A549 (cell line): ENCODE measurements at regions not wholly inside any gene's neighbourhood (a gene's known extent, or its start where the extent isn't known, plus 50 kb on each side); places are given as distances from the start of the nearest gene placed in this dataset.

Source experiments
- ATAC-seq, 2 experiments: fragments of 200-7000 bp in 1 of 2; fragments of >200 bp in 1 of 2; cut with Nextera tagmentation in 1 of 2; cut with Tn5 transposase in 1 of 2; 3 replicates each; pipeline versions ENCODE4 v1.8.0 to v1.9.1; 2018 to 2020; ENCODE audit warnings: mild to moderate bottlenecking in 1 of 2, moderate library complexity in 1 of 2
- CTCF ChIA-PET: fragments of 300-600 bp; sonication (Branson Sonifier 250); formaldehyde crosslinking; extraction: SDS; loops from one replicate; lab custom pipeline; 2021; ENCODE audit warnings: antibody characterized with exemption, inconsistent platforms; lab: Yijun Ruan, JAX
- POLR2A ChIA-PET: fragments of 350-600 bp; formaldehyde crosslinking; extraction: SDS; loops from one replicate; lab custom pipeline; 2021; ENCODE audit warnings: antibody characterized with exemption, inconsistent platforms; lab: Yijun Ruan, JAX
- DNase-seq, 2 experiments: peaks; one replicate each; pipeline versions ENCODE4 v3.0.0 to v3.0.0-alpha.2; 2011 to 2016; ENCODE audit warnings: low read depth in 1 of 2, low spot score in 1 of 2
- FAIRE-seq: peaks from 2 replicates; lab custom pipeline; 2011; peaks lifted over from hg19 to GRCh38; lab: Jason Lieb, UNC
- H3K27ac ChIP-seq, 2 experiments: fragments of >200 bp; sonication (Bioruptor Twin); formaldehyde crosslinking; 3 replicates each; pipeline ENCODE4 v1.5.1; 2016 to 2017
- H3K4me1 ChIP-seq: fragments of >200 bp; sonication (Bioruptor Twin); formaldehyde crosslinking; 3 replicates; pipeline ENCODE4 v1.6.1; 2016
- H3K4me2 ChIP-seq: fragments of >200 bp; sonication (Bioruptor Twin); formaldehyde crosslinking; 3 replicates; pipeline ENCODE4 v1.6.1; 2016
- H3K4me3 ChIP-seq: fragments of >200 bp; sonication (Bioruptor Twin); formaldehyde crosslinking; 3 replicates; pipeline ENCODE4 v1.5.1; 2016
- H3K9me3 ChIP-seq: fragments of >200 bp; sonication (Bioruptor Twin); formaldehyde crosslinking; 3 replicates; pipeline ENCODE4 v1.6.1; 2016
- ATOH8 ChIP-seq: fragments of 250-450 bp; sonication (Bioruptor Pico); IDR thresholded peaks from 2 replicates; pipeline ENCODE4 v1.5.0; 2020; ENCODE audit warnings: low read depth, mild to moderate bottlenecking, moderate library complexity
- CBX8 ChIP-seq: fragments of 200-600 bp; sonication (generic); IDR thresholded peaks from 2 replicates; pipeline ENCODE4 v1.6.1; 2016
- CHD2 ChIP-seq: fragments of 150-350 bp; IDR thresholded peaks from 2 replicates; pipeline ENCODE4 v1.6.1; 2014; ENCODE audit warnings: low read length; ENCODE audit not compliant: partially characterized antibody
- CHD4 ChIP-seq: fragments of 200-600 bp; sonication (generic); IDR thresholded peaks from 2 replicates; pipeline ENCODE4 v1.6.1; 2016; ENCODE audit warnings: antibody characterized with exemption, mild to moderate bottlenecking, borderline replicate concordance
- ELK1 ChIP-seq: fragments of 150-350 bp; IDR thresholded peaks from 2 replicates; pipeline ENCODE4 v1.6.1; 2014; ENCODE audit warnings: low read depth, mild to moderate bottlenecking, low read length
- ESRRA ChIP-seq: fragments of 150-350 bp; IDR thresholded peaks from 2 replicates; pipeline ENCODE4 v1.6.1; 2014; ENCODE audit warnings: mild to moderate bottlenecking, low read length, borderline replicate concordance
- FOSB ChIP-seq: fragments of 250-450 bp; sonication (Bioruptor Pico); IDR thresholded peaks from 2 replicates; pipeline ENCODE4 v1.5.0; 2020; ENCODE audit warnings: mild to moderate bottlenecking, moderate library complexity
- FOSL2 ChIP-seq, 2 experiments: fragments of 450-650 bp in 1 of 2; fragments of >200 bp in 1 of 2; sonication (Bioruptor Twin) in 1 of 2; formaldehyde crosslinking; IDR thresholded peaks; 2 replicates each; pipeline versions ENCODE4 v1.5.0 to v1.6.1; 2016 to 2020; ENCODE audit warnings: mild to moderate bottlenecking in 1 of 2, moderate library complexity in 1 of 2
- HES2 ChIP-seq: fragments of >200 bp; sonication (Bioruptor Twin); formaldehyde crosslinking; IDR thresholded peaks from 2 replicates; pipeline ENCODE4 v1.6.1; 2016
- HMGXB4 ChIP-seq: fragments of 250-450 bp; sonication (Bioruptor Pico); IDR thresholded peaks from 2 replicates; pipeline ENCODE4 v1.5.0; 2021; ENCODE audit warnings: mild to moderate bottlenecking, moderate library complexity, borderline replicate concordance
- HOXA7 ChIP-seq: fragments of 250-450 bp; sonication (Bioruptor Pico); IDR thresholded peaks from 2 replicates; pipeline ENCODE4 v1.5.0; 2020; ENCODE audit warnings: mild to moderate bottlenecking, moderate library complexity
- HOXB13 ChIP-seq: fragments of 250-450 bp; sonication (Bioruptor Pico); IDR thresholded peaks from 2 replicates; pipeline ENCODE4 v1.5.0; 2020; ENCODE audit warnings: low read depth, mild to moderate bottlenecking, moderate library complexity
- HOXB5 ChIP-seq: fragments of 250-450 bp; sonication (Bioruptor Pico); IDR thresholded peaks from 2 replicates; pipeline ENCODE4 v1.5.0; 2020; ENCODE audit warnings: mild to moderate bottlenecking, moderate library complexity
- JUNB ChIP-seq: fragments of >200 bp; sonication (Bioruptor Twin); formaldehyde crosslinking; IDR thresholded peaks from 2 replicates; pipeline ENCODE4 v1.6.1; 2016
- KDM5A ChIP-seq: fragments of 200-600 bp; sonication (generic); IDR thresholded peaks from 2 replicates; pipeline ENCODE4 v1.6.1; 2016; ENCODE audit warnings: antibody characterized with exemption, mild to moderate bottlenecking
- MAFK ChIP-seq: fragments of 450-650 bp; IDR thresholded peaks from 2 replicates; pipeline ENCODE4 v1.6.1; 2014; ENCODE audit not compliant: partially characterized antibody
- MAX ChIP-seq: IDR thresholded peaks from 2 replicates; pipeline ENCODE4 v1.6.1; 2012
- NR3C1 ChIP-seq: fragments of >200 bp; sonication (Bioruptor Twin); formaldehyde crosslinking; IDR thresholded peaks from 3 replicates; pipeline ENCODE4 v1.6.1; 2017
- POLR2A ChIP-seq: IDR thresholded peaks from 2 replicates; pipeline ENCODE4 v1.6.1; 2012; ENCODE audit warnings: mild to moderate bottlenecking, low read length
- RARB ChIP-seq: fragments of 250-450 bp; sonication (Bioruptor Pico); IDR thresholded peaks from 2 replicates; pipeline ENCODE4 v1.8.0; 2021; ENCODE audit warnings: mild to moderate bottlenecking, moderate library complexity
- RNF2 ChIP-seq: fragments of 200-600 bp; sonication (generic); IDR thresholded peaks from 2 replicates; pipeline ENCODE4 v1.6.1; 2016; ENCODE audit warnings: low read depth, mild to moderate bottlenecking, antibody characterized with exemption, moderate library complexity, borderline replicate concordance
- SREBF2 ChIP-seq: fragments of 450-650 bp; IDR thresholded peaks from 2 replicates; pipeline ENCODE4 v1.6.1; 2014; ENCODE audit warnings: mild to moderate bottlenecking, moderate library complexity
- TFCP2L1 ChIP-seq: fragments of 250-450 bp; sonication (Bioruptor Pico); IDR thresholded peaks from 2 replicates; pipeline ENCODE4 v1.5.0; 2021; ENCODE audit warnings: mild to moderate bottlenecking
- USF2 ChIP-seq: fragments of 450-650 bp; IDR thresholded peaks from 2 replicates; pipeline ENCODE4 v1.6.1; 2014; ENCODE audit warnings: antibody characterized with exemption
- ZC3H11A ChIP-seq: fragments of 450-650 bp; IDR thresholded peaks from 2 replicates; pipeline ENCODE4 v1.6.1; 2014; ENCODE audit warnings: antibody characterized with exemption, mild to moderate bottlenecking
- ZFP36 ChIP-seq: fragments of 450-650 bp; IDR thresholded peaks from 2 replicates; pipeline ENCODE4 v1.6.1; 2014; ENCODE audit warnings: borderline replicate concordance; ENCODE audit not compliant: partially characterized antibody
- ZNF302 ChIP-seq: fragments of 250-450 bp; sonication (Bioruptor Pico); IDR thresholded peaks from 2 replicates; pipeline ENCODE4 v1.9.0; 2021; ENCODE audit warnings: inconsistent platforms, mild to moderate bottlenecking, moderate library complexity
- ZSCAN20 ChIP-seq: fragments of 250-450 bp; sonication (Bioruptor Pico); IDR thresholded peaks from 2 replicates; pipeline ENCODE4 v1.8.0; 2022; ENCODE audit warnings: mild to moderate bottlenecking, moderate library complexity
- WGBS: methylation state at CpG from one replicate; pipeline ENCODE4 v1.1.6; 2017; ENCODE audit errors: missing lambda C conversion rate; 5-methylcytosine and 5-hydroxymethylcytosine counted together

- no peak overlapping the region for H3K4me3 ChIP-seq
- POLR2A ChIA-PET = no interaction called here
- 42% methylated on average over 1 of the region's 1 CpG for WGBS
- ATAC-seq (no peak), FAIRE-seq (no peak), DNase-seq (no peak)
- no peak overlapping the region for H3K27ac ChIP-seq
- CTCF ChIA-PET = no interaction called here
- TF ChIP-seq HOXA7 (CRISPR knock-in tag) (no peak), RARB (no peak), ELK1 (no peak), ZC3H11A (no peak), NR3C1 (no peak), POLR2A (no peak), ZFP36 (no peak), ZSCAN20 (no peak), ZNF302 (CRISPR knock-in tag) (no peak), CBX8 (no peak), USF2 (no peak), ESRRA (no peak), CHD2 (no peak), MAX (no peak), CHD4 (no peak)
- H3K4me1 ChIP-seq = no peaks in the 10 kb centered on the region
- no peak overlapping the region for H3K4me2 ChIP-seq
- no peaks in the 10 kb centered on the region for H3K9me3 ChIP-seq
These were observed 429.6 kb downstream of the EPM2A start for GRCh38 chr6:145305670-145306069.

- FAIRE-seq = no peak
- Histone ChIP-seq H3K27ac (no peak overlapping the region), H3K9me3 (no peaks in the 10 kb centered on the region), H3K4me2 (no peak overlapping the region), H3K4me1 (no peaks in the 10 kb centered on the region), H3K4me3 (no peak overlapping the region)
- no peak for ATAC-seq
- 60% methylated on average over 5 of the region's 5 CpGs for WGBS
- ChIA-PET POLR2A (no interaction called here), CTCF (interaction anchor here (0.9 kb wide), 1 partner anchor 90 kb away, joined by 3 read pairs; no protein-coding TSS in a partner anchor)
- DNase-seq = no peak
- no peak for TF ChIP-seq FOSL2 (IDR thresholded peaks at IDR 0.05)
- no peak for TF ChIP-seq FOSL2 (CRISPR knock-in tag; IDR thresholded peaks at IDR 0.05)
- no peak for TF ChIP-seq RNF2
- no peak for TF ChIP-seq MAFK
- TF ChIP-seq HOXB13 = no peak
- TF ChIP-seq HOXA7 (CRISPR knock-in tag) = no peak
- no peak for TF ChIP-seq KDM5A
- TF ChIP-seq JUNB = no peak
- TF ChIP-seq SREBF2 = no peak
- TF ChIP-seq MAX = no peak
- no peak for TF ChIP-seq FOSB (CRISPR knock-in tag)
- TF ChIP-seq HMGXB4 (CRISPR knock-in tag) = no peak
- TF ChIP-seq ZFP36 = no peak
- TF ChIP-seq HOXB5 (CRISPR knock-in tag) = no peak
- TF ChIP-seq TFCP2L1 (CRISPR knock-in tag) = no peak
- no peak for TF ChIP-seq ESRRA
- no peak for TF ChIP-seq HES2
- TF ChIP-seq ATOH8 = no peak
These were observed 428.8 kb downstream of the EPM2A start for GRCh38 chr6:145306489-145306888.
